Tibial nerve (tissue), 4 donors: ENCODE measurements at regions not wholly inside any gene's neighbourhood (a gene's known extent, or its start where the extent isn't known, plus 50 kb on each side); places are given as distances from the start of the nearest gene placed in this dataset.

Experiments used
- DNase-seq, 2 donors: peaks; one replicate each; pipeline ENCODE4 v3.0.0-alpha.2; 2019; ENCODE audit warnings: low spot score in 2 of 2
- H3K27ac ChIP-seq, 4 donors: fragments of 200-600 bp; sonication (generic) in 3 of 4; one replicate each; pipeline ENCODE4 v1.5.1; 2017 to 2019; ENCODE audit warnings: mild to moderate bottlenecking in 1 of 4
- H3K27me3 ChIP-seq, 2 donors: fragments of 200-600 bp; sonication (generic) in 1 of 2; one replicate each; pipeline versions ENCODE4 v1.5.1 to v1.6.0; 2017 to 2019
- H3K36me3 ChIP-seq, 3 donors: fragments of 200-600 bp; sonication (generic); one replicate each; pipeline ENCODE4 v1.5.1; 2018 to 2019
- H3K4me1 ChIP-seq, 4 donors: fragments of 200-600 bp; sonication (generic) in 3 of 4; one replicate each; pipeline ENCODE4 v1.5.1; 2017 to 2019
- H3K4me3 ChIP-seq, 4 donors: fragments of 200-600 bp; sonication (generic) in 3 of 4; one replicate each; pipeline ENCODE4 v1.5.1; 2017 to 2019; ENCODE audit warnings: mild to moderate bottlenecking in 1 of 4, moderate library complexity in 1 of 4
- H3K9me3 ChIP-seq, 4 donors: fragments of 200-600 bp; sonication (generic) in 3 of 4; one replicate each; pipeline ENCODE4 v1.5.1; 2017 to 2019
- CTCF ChIP-seq, 5 experiments: fragments of 200-600 bp in 3 of 5; fragments of 450-650 bp in 2 of 5; sonication (generic) in 3 of 5; IDR thresholded peaks; one replicate each; pipeline ENCODE4 v1.5.1; 2016 to 2019; ENCODE audit warnings: antibody characterized with exemption in 5 of 5, mild to moderate bottlenecking in 3 of 5, moderate library complexity in 2 of 5
- EP300 ChIP-seq, 2 donors: sonication (generic); formaldehyde crosslinking; IDR thresholded peaks; one replicate each; pipeline ENCODE4 v1.6.1; 2017; ENCODE audit warnings: antibody characterized with exemption in 2 of 2, mild to moderate bottlenecking in 1 of 2
- POLR2A ChIP-seq, 2 donors: fragments of 450-650 bp; IDR thresholded peaks; one replicate each; pipeline ENCODE4 v1.6.1; 2017; ENCODE audit warnings: antibody characterized with exemption in 2 of 2, mild to moderate bottlenecking in 2 of 2, moderate library complexity in 2 of 2
- WGBS, 2 donors: methylation state at CpG; one replicate each; pipeline ENCODE4 v1.1.5; 2018; 5-methylcytosine and 5-hydroxymethylcytosine counted together

GRCh38 chr4:81773557-81773956 is 301.9 kb upstream of the RASGEF1B start:
- Histone ChIP-seq H3K36me3 (no peaks in the 10 kb centered on the region), H3K4me3 (no peak overlapping the region), H3K9me3 (no peaks in the 10 kb centered on the region), H3K27ac (no peak overlapping the region), H3K27me3 (no peaks in the 10 kb centered on the region), H3K4me1 (peaks cover 0 to 4% (median 0%) of the 10 kb centered on the region in 4 donors)
- no peak for TF ChIP-seq CTCF (IDR thresholded peaks at IDR 0.05)
- no peak for TF ChIP-seq POLR2A (IDR thresholded peaks at IDR 0.05)
- no peak for TF ChIP-seq EP300 (IDR thresholded peaks at IDR 0.05)
- 88 to 90% methylated on average over 3 of the region's 3 CpGs for WGBS, 2 donors
- DNase-seq = no peak

- DNase-seq = no peak
- H3K9me3 ChIP-seq = no peaks in the 10 kb centered on the region
These were observed 300.0 kb upstream of the RASGEF1B start for GRCh38 chr4:81771721-81772120.

GRCh38 chr4:81769244-81769643 is 297.5 kb upstream of the RASGEF1B start:
- Histone ChIP-seq H3K27ac (peak overlapping the region in 2 of 4 donors; percentile 18 to 80), H3K9me3 (no peaks in the 10 kb centered on the region), H3K4me1 (peaks cover 0 to 4% (median 0%) of the 10 kb centered on the region in 4 donors), H3K27me3 (no peaks in the 10 kb centered on the region), H3K36me3 (no peaks in the 10 kb centered on the region), H3K4me3 (no peak overlapping the region)
- DNase-seq = no peak
- WGBS, 2 donors = 56 to 57% methylated on average over 2 of the region's 2 CpGs
- no peak for TF ChIP-seq EP300 (IDR thresholded peaks at IDR 0.05)
- TF ChIP-seq POLR2A (IDR thresholded peaks at IDR 0.05) = no peak
- no peak for TF ChIP-seq CTCF (IDR thresholded peaks at IDR 0.05)

More at GRCh38 chr4:81771721-81772120, 300.0 kb upstream of the RASGEF1B start:
- Histone ChIP-seq H3K4me1 (peaks cover 0 to 4% (median 0%) of the 10 kb centered on the region in 4 donors), H3K36me3 (no peaks in the 10 kb centered on the region), H3K27ac (no peak overlapping the region), H3K4me3 (no peak overlapping the region), H3K27me3 (no peaks in the 10 kb centered on the region)
- TF ChIP-seq POLR2A (IDR thresholded peaks at IDR 0.05) = no peak
- TF ChIP-seq CTCF (IDR thresholded peaks at IDR 0.05) = no peak
- TF ChIP-seq EP300 (IDR thresholded peaks at IDR 0.05) = no peak
- WGBS, 2 donors = 91 to 95% methylated on average over 1 of the region's 1 CpG

GRCh38 chr4:81758574-81759264 is 287.0 kb upstream of the RASGEF1B start:
- Histone ChIP-seq H3K36me3 (no peaks in the 10 kb centered on the region), H3K27me3 (no peaks in the 10 kb centered on the region), H3K27ac (no peak overlapping the region), H3K9me3 (no peaks in the 10 kb centered on the region), H3K4me3 (no peak overlapping the region), H3K4me1 (peaks cover 0 to 7% (median 0%) of the 10 kb centered on the region in 4 donors)
- DNase-seq = no peak
- WGBS, 2 donors = 78 to 87% methylated on average over 1 of the region's 1 CpG
- TF ChIP-seq EP300 (IDR thresholded peaks at IDR 0.05) (no peak), POLR2A (IDR thresholded peaks at IDR 0.05) (no peak), CTCF (IDR thresholded peaks at IDR 0.05) (no peak)

- H3K27ac ChIP-seq = no peak overlapping the region
- H3K27me3 ChIP-seq = no peaks in the 10 kb centered on the region
- peak in 1 of 2 donors; percentile 7 for DNase-seq
- H3K4me3 ChIP-seq = no peak overlapping the region
- H3K4me1 ChIP-seq = peaks cover 0 to 7% (median 0%) of the 10 kb centered on the region in 4 donors
- no peaks in the 10 kb centered on the region for H3K36me3 ChIP-seq
- 83 to 87% methylated on average over 2 of the region's 2 CpGs for WGBS, 2 donors
- H3K9me3 ChIP-seq = no peaks in the 10 kb centered on the region
- TF ChIP-seq POLR2A (IDR thresholded peaks at IDR 0.05) = no peak
- TF ChIP-seq CTCF (IDR thresholded peaks at IDR 0.05) = no peak
- no peak for TF ChIP-seq EP300 (IDR thresholded peaks at IDR 0.05)
These were observed 286.0 kb upstream of the RASGEF1B start for GRCh38 chr4:81757691-81758090.
